Neural progenitor cell (in vitro differentiated cells): ENCODE measurements at regions not wholly inside any gene's neighbourhood (a gene's known extent, or its start where the extent isn't known, plus 50 kb on each side); places are given as distances from the start of the nearest gene placed in this dataset.

Experiments used
- DNase-seq: peaks from one replicate; pipeline ENCODE4 v3.0.0-alpha.2; 2016; ENCODE audit warnings: low spot score
- H2AFZ ChIP-seq: fragments of 200-600 bp; sonication (generic); replicated peaks from 2 replicates; pipeline ENCODE4 v1.6.1; 2016; ENCODE audit warnings: antibody characterized with exemption
- H3F3A ChIP-seq: fragments of 200-600 bp; sonication (generic); 2 replicates; pipeline ENCODE4 v1.6.1; 2016; ENCODE audit warnings: antibody characterized with exemption, low read depth
- H3K27ac ChIP-seq: fragments of 200-600 bp; sonication (generic); 2 replicates; pipeline ENCODE4 v1.5.1; 2016; ENCODE audit warnings: mild to moderate bottlenecking
- H3K27me3 ChIP-seq: fragments of 200-600 bp; sonication (generic); 2 replicates; pipeline ENCODE4 v1.6.1; 2016; ENCODE audit warnings: mild to moderate bottlenecking, moderate library complexity
- H3K36me3 ChIP-seq: fragments of 200-600 bp; sonication (generic); 2 replicates; pipeline ENCODE4 v1.5.1; 2016
- H3K4me1 ChIP-seq: fragments of 200-600 bp; sonication (generic); 2 replicates; pipeline ENCODE4 v1.6.1; 2016; ENCODE audit warnings: mixed run types
- H3K4me2 ChIP-seq: fragments of 200-600 bp; sonication (generic); 2 replicates; pipeline ENCODE4 v1.6.1; 2016
- H3K4me3 ChIP-seq: fragments of 200-600 bp; sonication (generic); 2 replicates; pipeline ENCODE4 v1.5.1; 2016
- H3K79me2 ChIP-seq: fragments of 200-600 bp; sonication (generic); 2 replicates; pipeline ENCODE4 v1.6.1; 2016; ENCODE audit warnings: low read depth
- H3K9ac ChIP-seq: fragments of 200-600 bp; sonication (generic); 2 replicates; pipeline ENCODE4 v1.6.1; 2016
- H3K9me3 ChIP-seq: fragments of 200-600 bp; sonication (generic); 2 replicates; pipeline ENCODE4 v1.5.1; 2016; ENCODE audit warnings: low read depth
- H4K20me1 ChIP-seq: fragments of 200-600 bp; sonication (generic); 2 replicates; pipeline ENCODE4 v1.6.1; 2016; ENCODE audit warnings: low read depth
- H3K27ac Mint-ChIP-seq: 3 replicates; pipeline ENCODE4 v1.8.0; 2021; ENCODE audit warnings: mixed read lengths
- H3K27me3 Mint-ChIP-seq: 2 replicates; pipeline ENCODE4 v1.8.0; 2022; ENCODE audit warnings: low read depth, mild to moderate bottlenecking, inconsistent platforms, moderate library complexity, mixed read lengths; ENCODE audit not compliant: insufficient read depth
- H3K36me3 Mint-ChIP-seq: 3 replicates; pipeline ENCODE4 v1.8.0; 2021; ENCODE audit warnings: mixed read lengths
- H3K4me1 Mint-ChIP-seq: 3 replicates; pipeline ENCODE4 v1.8.0; 2021; ENCODE audit warnings: mixed read lengths
- H3K4me3 Mint-ChIP-seq: 3 replicates; pipeline ENCODE4 v1.8.0; 2021; ENCODE audit warnings: mild to moderate bottlenecking, moderate library complexity, mixed read lengths
- H3K9me3 Mint-ChIP-seq: 3 replicates; pipeline ENCODE4 v1.8.0; 2020; ENCODE audit warnings: mixed read lengths
- CTCF ChIP-seq: fragments of 200-600 bp; sonication (generic); IDR thresholded peaks from 2 replicates; pipeline ENCODE4 v1.5.1; 2017; ENCODE audit warnings: antibody characterized with exemption, mild to moderate bottlenecking
- EZH2 ChIP-seq: fragments of 200-600 bp; sonication (generic); IDR thresholded peaks from 2 replicates; pipeline ENCODE4 v1.6.1; 2017; ENCODE audit warnings: antibody characterized with exemption, mild to moderate bottlenecking, moderate library complexity
- EZH2phosphoT487 ChIP-seq: fragments of 200-600 bp; sonication (generic); IDR thresholded peaks from 2 replicates; pipeline ENCODE4 v1.6.1; 2017; ENCODE audit warnings: antibody characterized with exemption

GRCh38 chrX:97846718-97847237, 963.1 kb downstream of the RPA4 start:
- Histone ChIP-seq H2AFZ (no peak overlapping the region), H3K79me2 (no peaks in the 10 kb centered on the region), H3K27me3 (no peaks in the 10 kb centered on the region), H3K4me1 (no peaks in the 10 kb centered on the region), H3K9me3 (no peaks in the 10 kb centered on the region), H4K20me1 (no peaks in the 10 kb centered on the region), H3K4me3 (no peak overlapping the region), H3F3A (no peaks in the 10 kb centered on the region), H3K9ac (no peak overlapping the region), H3K4me2 (no peak overlapping the region), H3K36me3 (no peaks in the 10 kb centered on the region), H3K27ac (no peak overlapping the region)
- no peak overlapping the region for H3K27ac Mint-ChIP-seq
- H3K9me3 Mint-ChIP-seq, result peaks cover 70% of the 10 kb centered on the region
- H3K4me1 Mint-ChIP-seq, result no peaks in the 10 kb centered on the region
- peaks cover 35% of the 10 kb centered on the region for H3K36me3 Mint-ChIP-seq
- no peak for TF ChIP-seq EZH2
- TF ChIP-seq EZH2phosphoT487, result no peak
- TF ChIP-seq CTCF, result no peak
- peaks cover 13% of the 10 kb centered on the region for H3K27me3 Mint-ChIP-seq
- H3K4me3 Mint-ChIP-seq, result no peak overlapping the region
- DNase-seq, result no peak

GRCh38 chrX:97847885-97848679, 964.4 kb downstream of the RPA4 start:
- Histone ChIP-seq H3F3A (no peaks in the 10 kb centered on the region), H3K9me3 (no peaks in the 10 kb centered on the region), H3K27me3 (no peaks in the 10 kb centered on the region), H3K9ac (no peak overlapping the region), H3K36me3 (no peaks in the 10 kb centered on the region), H4K20me1 (no peaks in the 10 kb centered on the region), H3K79me2 (no peaks in the 10 kb centered on the region), H3K27ac (no peak overlapping the region), H2AFZ (no peak overlapping the region), H3K4me3 (no peak overlapping the region), H3K4me1 (no peaks in the 10 kb centered on the region), H3K4me2 (no peak overlapping the region)
- DNase-seq, result no peak
- Mint-ChIP-seq H3K4me1 (no peaks in the 10 kb centered on the region), H3K27me3 (peaks cover 13% of the 10 kb centered on the region), H3K4me3 (no peak overlapping the region), H3K27ac (peak overlapping the region; percentile 8), H3K36me3 (peaks cover 35% of the 10 kb centered on the region), H3K9me3 (peaks cover 63% of the 10 kb centered on the region)
- no peak for TF ChIP-seq EZH2
- no peak for TF ChIP-seq EZH2phosphoT487

- Histone ChIP-seq H3K4me3 (no peak overlapping the region), H3K27ac (no peak overlapping the region), H4K20me1 (no peaks in the 10 kb centered on the region), H3K4me1 (no peaks in the 10 kb centered on the region), H3K27me3 (no peaks in the 10 kb centered on the region), H2AFZ (no peak overlapping the region), H3K4me2 (no peak overlapping the region), H3F3A (no peaks in the 10 kb centered on the region), H3K9ac (no peak overlapping the region), H3K36me3 (no peaks in the 10 kb centered on the region), H3K79me2 (no peaks in the 10 kb centered on the region), H3K9me3 (no peaks in the 10 kb centered on the region)
- Mint-ChIP-seq H3K36me3 (peaks cover 30% of the 10 kb centered on the region), H3K4me1 (no peaks in the 10 kb centered on the region), H3K27me3 (peaks cover 7% of the 10 kb centered on the region), H3K9me3 (peaks cover 50% of the 10 kb centered on the region), H3K27ac (no peak overlapping the region), H3K4me3 (no peak overlapping the region)
- no peak for TF ChIP-seq EZH2phosphoT487
- no peak for TF ChIP-seq EZH2
- no peak for TF ChIP-seq CTCF
- DNase-seq, result no peak
These were observed 966.2 kb downstream of the RPA4 start for GRCh38 chrX:97849951-97850350.

- H3K27me3 ChIP-seq, result no peaks in the 10 kb centered on the region
- H3K4me1 Mint-ChIP-seq, result no peaks in the 10 kb centered on the region
- H3K4me3 ChIP-seq, result no peak overlapping the region
- H3K36me3 ChIP-seq, result no peaks in the 10 kb centered on the region
- no peak overlapping the region for H3K9ac ChIP-seq
- H4K20me1 ChIP-seq, result no peaks in the 10 kb centered on the region
- H3K9me3 Mint-ChIP-seq, result peaks cover 44% of the 10 kb centered on the region
- no peaks in the 10 kb centered on the region for H3K9me3 ChIP-seq
- no peak for DNase-seq
- no peaks in the 10 kb centered on the region for H3F3A ChIP-seq
- peaks cover 7% of the 10 kb centered on the region for H3K27me3 Mint-ChIP-seq
- TF ChIP-seq CTCF (no peak), EZH2 (no peak), EZH2phosphoT487 (no peak)
- H3K27ac ChIP-seq, result no peak overlapping the region
- no peak overlapping the region for H3K4me2 ChIP-seq
- H3K36me3 Mint-ChIP-seq, result peaks cover 31% of the 10 kb centered on the region
- no peaks in the 10 kb centered on the region for H3K4me1 ChIP-seq
- no peak overlapping the region for H3K4me3 Mint-ChIP-seq
- no peak overlapping the region for H2AFZ ChIP-seq
- H3K79me2 ChIP-seq, result no peaks in the 10 kb centered on the region
- H3K27ac Mint-ChIP-seq, result no peak overlapping the region
These were observed 967.2 kb downstream of the RPA4 start for GRCh38 chrX:97850911-97851310.
